Testis (tissue), 2 donors: ENCODE measurements at regions not wholly inside any gene's neighbourhood (a gene's known extent, or its start where the extent isn't known, plus 50 kb on each side); places are given as distances from the start of the nearest gene placed in this dataset.

ENCODE experiments used
- POLR2A ChIP-seq: fragments of 450-650 bp; IDR thresholded peaks from one replicate; pipeline ENCODE4 v1.6.1; 2017; ENCODE audit warnings: antibody characterized with exemption, mild to moderate bottlenecking, moderate library complexity
- TF ChIP-seq, protein P1 (sequence below), 3 experiments: fragments of 450-650 bp in 2 of 3; fragments of 200-600 bp in 1 of 3; sonication (generic) in 1 of 3; IDR thresholded peaks; one replicate each; pipeline ENCODE4 v1.5.1; 2016 to 2019; ENCODE audit warnings: antibody characterized with exemption in 3 of 3, mild to moderate bottlenecking in 2 of 3, moderate library complexity in 1 of 3

- TF ChIP-seq POLR2A: no peak
- TF ChIP-seq, protein P1, sequence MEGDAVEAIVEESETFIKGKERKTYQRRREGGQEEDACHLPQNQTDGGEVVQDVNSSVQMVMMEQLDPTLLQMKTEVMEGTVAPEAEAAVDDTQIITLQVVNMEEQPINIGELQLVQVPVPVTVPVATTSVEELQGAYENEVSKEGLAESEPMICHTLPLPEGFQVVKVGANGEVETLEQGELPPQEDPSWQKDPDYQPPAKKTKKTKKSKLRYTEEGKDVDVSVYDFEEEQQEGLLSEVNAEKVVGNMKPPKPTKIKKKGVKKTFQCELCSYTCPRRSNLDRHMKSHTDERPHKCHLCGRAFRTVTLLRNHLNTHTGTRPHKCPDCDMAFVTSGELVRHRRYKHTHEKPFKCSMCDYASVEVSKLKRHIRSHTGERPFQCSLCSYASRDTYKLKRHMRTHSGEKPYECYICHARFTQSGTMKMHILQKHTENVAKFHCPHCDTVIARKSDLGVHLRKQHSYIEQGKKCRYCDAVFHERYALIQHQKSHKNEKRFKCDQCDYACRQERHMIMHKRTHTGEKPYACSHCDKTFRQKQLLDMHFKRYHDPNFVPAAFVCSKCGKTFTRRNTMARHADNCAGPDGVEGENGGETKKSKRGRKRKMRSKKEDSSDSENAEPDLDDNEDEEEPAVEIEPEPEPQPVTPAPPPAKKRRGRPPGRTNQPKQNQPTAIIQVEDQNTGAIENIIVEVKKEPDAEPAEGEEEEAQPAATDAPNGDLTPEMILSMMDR (IDR thresholded peaks at IDR 0.05): no peak
Measured at GRCh38 chr4:8674311-8674885, 81.8 kb downstream of the CPZ start.
